HCT116 (cell line): ENCODE measurements at regions not wholly inside any gene's neighbourhood (a gene's known extent, or its start where the extent isn't known, plus 50 kb on each side); places are given as distances from the start of the nearest gene placed in this dataset.

ENCODE experiments used
- ATAC-seq: fragments of 200-7000 bp; cut with Tn5 transposase; 2 replicates; pipeline ENCODE4 v1.9.1; 2020; ENCODE audit warnings: mild to moderate bottlenecking, moderate library complexity
- BruUV-seq: library from RNA; stranded (reverse); fragments of 400-500 nt; replicated peaks from 2 replicates; lab custom pipeline; 2021; lab: Mats Ljungman, UMichigan
- CTCF ChIA-PET: fragments of 300-600 bp; sonication (Branson Sonifier 250); formaldehyde crosslinking; loops from one replicate; lab custom pipeline; 2021; ENCODE audit warnings: antibody characterized with exemption; lab: Charles Lee
- POLR2A ChIA-PET: fragments of 300-600, 350-600 bp; sonication (Branson Sonifier 250); formaldehyde crosslinking; loops from one replicate; lab custom pipeline; 2021; ENCODE audit warnings: antibody characterized with exemption; lab: Charles Lee
- RAD21 ChIA-PET, 2 experiments: fragments of 300-600 bp; sonication (Branson Sonifier 250); formaldehyde crosslinking; loops; one replicate each; lab custom pipeline; 2023; ENCODE audit warnings: low total read pairs in 2 of 2; ENCODE audit not compliant: uncharacterized antibody in 2 of 2, unreplicated experiment in 2 of 2, low non-redundant PET in 1 of 2; lab: Charles Lee
- DNase-seq: peaks from one replicate; pipeline ENCODE4 v3.0.0-alpha.2; 2010; ENCODE audit warnings: low read depth, low spot score
- H2AFZ ChIP-seq: fragments of 200-600 bp; shearing (Covaris generic), sonication (generic); 2 replicates; pipeline ENCODE4 v1.6.1; 2017; ENCODE audit warnings: low read depth, mixed run types, mixed read lengths, antibody characterized with exemption, low read length; ENCODE audit not compliant: poor library complexity, severe bottlenecking
- H3K27ac ChIP-seq: 2 replicates; pipeline ENCODE4 v1.5.1; 2012; ENCODE audit warnings: low read depth, low read length
- H3K27me3 ChIP-seq: fragments of 200-600 bp; sonication (generic); 2 replicates; pipeline ENCODE4 v1.6.1; 2016; ENCODE audit warnings: mixed run types, low read length, mixed read lengths; ENCODE audit not compliant: insufficient read depth
- H3K36me3 ChIP-seq, 2 experiments: fragments of 200-500 bp in 1 of 2; fragments of 200-600 bp in 1 of 2; sonication (Bioruptor generic) in 1 of 2; sonication (generic) in 1 of 2; 2 replicates each; pipeline versions ENCODE4 v1.5.1 to v1.6.1; 2014 to 2016; ENCODE audit warnings: low read length in 2 of 2, inconsistent platforms in 1 of 2, mixed read lengths in 1 of 2, mixed run types in 1 of 2; ENCODE audit not compliant: insufficient read depth in 2 of 2, control insufficient read depth in 1 of 2
- H3K4me1 ChIP-seq, 2 experiments: fragments of 200-600 bp in 1 of 2; sonication (generic) in 1 of 2; 2 replicates each; pipeline versions ENCODE4 v1.5.1 to v1.6.1; 2012 to 2017; ENCODE audit warnings: low read length in 2 of 2, inconsistent platforms in 1 of 2, mild to moderate bottlenecking in 1 of 2, mixed read lengths in 1 of 2, mixed run types in 1 of 2, moderate library complexity in 1 of 2; ENCODE audit not compliant: insufficient read depth in 2 of 2, control insufficient read depth in 1 of 2
- H3K4me2 ChIP-seq: fragments of 200-600 bp; sonication (generic); 2 replicates; pipeline ENCODE4 v1.6.1; 2017; ENCODE audit warnings: mixed run types, low read length, mixed read lengths
- H3K4me3 ChIP-seq, 2 experiments: fragments of 200-600 bp in 1 of 2; sonication (generic) in 1 of 2; replicated peaks in 1 of 2; 2 replicates each; pipeline ENCODE4 v1.5.1; 2011 to 2016; ENCODE audit warnings: low read length in 2 of 2, control low read depth in 1 of 2, low read depth in 1 of 2, mild to moderate bottlenecking in 1 of 2, mixed read lengths in 1 of 2, mixed run types in 1 of 2
- H3K79me2 ChIP-seq: fragments of 200-600 bp; sonication (generic); 2 replicates; pipeline ENCODE4 v1.6.1; 2017; ENCODE audit warnings: mild to moderate bottlenecking, mixed run types, low read length, moderate library complexity, mixed read lengths; ENCODE audit not compliant: insufficient read depth
- H3K9ac ChIP-seq: fragments of 200-600 bp; sonication (generic); 2 replicates; pipeline ENCODE4 v1.6.1; 2016; ENCODE audit warnings: low read length, mixed read lengths
- H3K9me2 ChIP-seq: fragments of 200-600 bp; sonication (generic), shearing (Covaris generic); 2 replicates; pipeline ENCODE4 v1.6.1; 2017; ENCODE audit warnings: mixed run types, mild to moderate bottlenecking, moderate library complexity; ENCODE audit not compliant: insufficient read depth
- H3K9me3 ChIP-seq, 2 experiments: fragments of 200-500 bp in 1 of 2; fragments of 200-600 bp in 1 of 2; sonication (Bioruptor generic) in 1 of 2; sonication (generic) in 1 of 2; 2 replicates each; pipeline ENCODE4 v1.6.1; 2014 to 2017; ENCODE audit warnings: low read length in 2 of 2, mixed read lengths in 2 of 2, inconsistent platforms in 1 of 2, low read depth in 1 of 2, mild to moderate bottlenecking in 1 of 2, mixed run types in 1 of 2, moderate library complexity in 1 of 2; ENCODE audit not compliant: control insufficient read depth in 1 of 2, insufficient read depth in 1 of 2
- H4K20me1 ChIP-seq: fragments of 200-600 bp; sonication (generic), shearing (Covaris generic); 2 replicates; pipeline ENCODE4 v1.6.1; 2017; ENCODE audit warnings: mixed run types, mild to moderate bottlenecking, moderate library complexity; ENCODE audit not compliant: insufficient read depth
- CTCF ChIP-seq, 3 experiments: fragments of 200-600 bp in 1 of 3; sonication (generic) in 1 of 3; IDR thresholded peaks in 2 of 3; conservative IDR thresholded peaks in 1 of 3; 2 replicates each; pipeline ENCODE4 v1.5.1; 2012 to 2017; ENCODE audit warnings: low read depth in 2 of 3, low read length in 2 of 3, antibody characterized with exemption in 1 of 3, borderline replicate concordance in 1 of 3, control low read depth in 1 of 3, mild to moderate bottlenecking in 1 of 3, mixed read lengths in 1 of 3, mixed run types in 1 of 3, moderate library complexity in 1 of 3; ENCODE audit not compliant: insufficient read depth in 1 of 3
- EZH2 ChIP-seq: fragments of 200-600 bp; sonication (generic); IDR thresholded peaks from 2 replicates; pipeline ENCODE4 v1.6.1; 2017; ENCODE audit warnings: antibody characterized with exemption, mixed run types
- RAD21 ChIP-seq: IDR thresholded peaks from 2 replicates; pipeline ENCODE4 v1.6.1; 2012; ENCODE audit warnings: low read depth, mild to moderate bottlenecking
- intact Hi-C: fragments of 100-400 bp; cut with micrococcal nuclease; formaldehyde crosslinking; loops from 2 replicates; pipeline ENCODE4 v1.10.0; 2022

- TF ChIP-seq CTCF (IDR thresholded peaks at IDR 0.05 in 2 of 3, conservative IDR thresholded peaks at IDR 0.05 in 1 of 3; ENCODE audit: borderline replicate concordance in 1 of 3, insufficient read depth in 1 of 3, low read depth in 2 of 3, low read length in 2 of 3), result no peak
Observed at GRCh38 chr3:35900079-35900478, 260.8 kb downstream of the ARPP21 start (continued).

GRCh38 chr3:35908366-35909232 is 269.3 kb downstream of the ARPP21 start:
- no peaks in the 10 kb centered on the region for H3K79me2 ChIP-seq
- H3K9me3 ChIP-seq, result peaks cover 0 to 6% of the 10 kb centered on the region in 2 experiments; a peak in 1 of 4 replicates
- no peaks in the 10 kb centered on the region for H3K36me3 ChIP-seq
- no peak for ATAC-seq
- no peak overlapping the region for H3K4me2 ChIP-seq
- no peak overlapping the region for H2AFZ ChIP-seq
- H3K9me2 ChIP-seq, result no peaks in the 10 kb centered on the region
- ChIA-PET POLR2A (no interaction called here), RAD21 (no interaction called here), CTCF (no interaction called here)
- no peaks in the 10 kb centered on the region for H3K27me3 ChIP-seq
- no TSS peak for BruUV-seq
- no peak overlapping the region for H3K4me3 ChIP-seq
- no peaks in the 10 kb centered on the region for H3K4me1 ChIP-seq
- intact Hi-C loops, result loop anchor here (5.0 kb wide), 2 partner anchors 1646 to 1926 kb away; no protein-coding TSS in a partner anchor
- TF ChIP-seq CTCF (IDR thresholded peaks at IDR 0.05 in 2 of 3, conservative IDR thresholded peaks at IDR 0.05 in 1 of 3; ENCODE audit: borderline replicate concordance in 1 of 3, insufficient read depth in 1 of 3, low read depth in 2 of 3, low read length in 2 of 3) (peak in 2 of 3 experiments; percentile 56 to 63; a peak in 4 of 6 replicates), RAD21 (peak; percentile 45), EZH2 (no peak)
- H3K9ac ChIP-seq, result no peak overlapping the region
- peak; percentile 15 for DNase-seq
- H3K27ac ChIP-seq, result no peak overlapping the region
- no peaks in the 10 kb centered on the region for H4K20me1 ChIP-seq
